ENCODE measurements at regions not wholly inside any gene's neighbourhood (a gene's known extent, or its start where the extent isn't known, plus 50 kb on each side); places are given as distances from the start of the nearest gene placed in this dataset.

DNA sequence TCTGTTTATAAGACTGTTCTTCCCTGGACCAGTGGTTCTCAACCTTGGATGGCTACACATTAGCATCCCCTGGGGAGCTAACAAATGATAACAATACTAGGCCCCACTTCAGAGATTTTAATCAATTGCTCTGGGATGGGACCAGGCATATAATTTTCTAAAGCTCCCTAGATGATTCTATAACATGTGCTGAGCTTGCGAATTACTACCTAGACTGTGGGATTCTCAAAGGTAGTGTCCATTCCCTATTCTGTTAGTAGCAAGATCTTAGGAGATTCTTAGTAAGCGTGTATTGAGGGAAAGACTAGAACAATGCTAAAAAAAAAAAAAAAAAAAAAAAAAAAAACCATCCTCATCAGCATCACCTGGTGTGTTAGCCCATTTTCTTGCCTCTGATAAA is 412.0 kb upstream of the CDH5 start:
- no peaks in the 10 kb centered on the region for H3K27me3 ChIP-seq
- H3K36me3 ChIP-seq, result no peaks in the 10 kb centered on the region
- H3K4me1 ChIP-seq, result no peaks in the 10 kb centered on the region
- 93% methylated on average over 2 of the region's 2 CpGs for WGBS
- intact Hi-C loops (cut with DNase I), result no loop called here
- DNase-seq (ENCODE audit: extremely low spot score), result no peak
- TF ChIP-seq EP300 (IDR thresholded peaks at IDR 0.05), result no peak
- TF ChIP-seq, protein P1, sequence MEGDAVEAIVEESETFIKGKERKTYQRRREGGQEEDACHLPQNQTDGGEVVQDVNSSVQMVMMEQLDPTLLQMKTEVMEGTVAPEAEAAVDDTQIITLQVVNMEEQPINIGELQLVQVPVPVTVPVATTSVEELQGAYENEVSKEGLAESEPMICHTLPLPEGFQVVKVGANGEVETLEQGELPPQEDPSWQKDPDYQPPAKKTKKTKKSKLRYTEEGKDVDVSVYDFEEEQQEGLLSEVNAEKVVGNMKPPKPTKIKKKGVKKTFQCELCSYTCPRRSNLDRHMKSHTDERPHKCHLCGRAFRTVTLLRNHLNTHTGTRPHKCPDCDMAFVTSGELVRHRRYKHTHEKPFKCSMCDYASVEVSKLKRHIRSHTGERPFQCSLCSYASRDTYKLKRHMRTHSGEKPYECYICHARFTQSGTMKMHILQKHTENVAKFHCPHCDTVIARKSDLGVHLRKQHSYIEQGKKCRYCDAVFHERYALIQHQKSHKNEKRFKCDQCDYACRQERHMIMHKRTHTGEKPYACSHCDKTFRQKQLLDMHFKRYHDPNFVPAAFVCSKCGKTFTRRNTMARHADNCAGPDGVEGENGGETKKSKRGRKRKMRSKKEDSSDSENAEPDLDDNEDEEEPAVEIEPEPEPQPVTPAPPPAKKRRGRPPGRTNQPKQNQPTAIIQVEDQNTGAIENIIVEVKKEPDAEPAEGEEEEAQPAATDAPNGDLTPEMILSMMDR (IDR thresholded peaks at IDR 0.05), result no peak
- no peak for TF ChIP-seq POLR2A (IDR thresholded peaks at IDR 0.05; ENCODE audit: low read depth)
- no peak for TF ChIP-seq POLR2AphosphoS5 (IDR thresholded peaks at IDR 0.05)
- H3K9me3 ChIP-seq, result no peaks in the 10 kb centered on the region
- no peak overlapping the region for H3K27ac ChIP-seq (replicated peaks in 1 of 4)
- no peak overlapping the region for H3K4me3 ChIP-seq

DNA sequence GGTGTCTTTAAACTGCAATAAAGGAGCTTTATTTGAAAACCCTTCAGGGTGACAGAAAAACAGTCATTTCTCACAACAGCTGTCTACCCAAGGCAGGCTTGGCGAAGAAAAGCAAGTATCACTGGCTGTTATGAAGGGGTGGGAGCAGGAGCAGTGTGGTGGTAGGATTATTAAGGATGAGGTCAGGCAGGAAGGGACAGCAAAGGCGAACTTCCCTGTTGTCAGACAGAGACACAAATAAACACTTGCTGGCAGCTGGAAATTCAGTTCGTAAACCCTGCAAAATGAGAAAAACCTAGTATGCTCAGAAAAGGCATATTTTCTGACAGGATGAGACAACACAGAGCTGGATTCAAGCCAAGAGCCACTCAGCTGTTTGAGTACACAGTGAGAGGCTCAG is 416.3 kb upstream of the CDH5 start:
- no peaks in the 10 kb centered on the region for H3K4me1 ChIP-seq
- no peak overlapping the region for H3K4me3 ChIP-seq
- H3K27ac ChIP-seq (replicated peaks in 1 of 4), result no peak overlapping the region
- H3K27me3 ChIP-seq, result no peaks in the 10 kb centered on the region
- intact Hi-C loops (cut with DNase I), result no loop called here
- no peaks in the 10 kb centered on the region for H3K9me3 ChIP-seq
- no peak for TF ChIP-seq EP300 (IDR thresholded peaks at IDR 0.05)
- TF ChIP-seq, protein P1 (IDR thresholded peaks at IDR 0.05), result no peak
- TF ChIP-seq POLR2AphosphoS5 (IDR thresholded peaks at IDR 0.05), result no peak
- no peak for TF ChIP-seq POLR2A (IDR thresholded peaks at IDR 0.05; ENCODE audit: low read depth)
- H3K36me3 ChIP-seq, result no peaks in the 10 kb centered on the region
- WGBS, result 87% methylated on average over 3 of the region's 3 CpGs
- no peak for DNase-seq (ENCODE audit: extremely low spot score)

DNA sequence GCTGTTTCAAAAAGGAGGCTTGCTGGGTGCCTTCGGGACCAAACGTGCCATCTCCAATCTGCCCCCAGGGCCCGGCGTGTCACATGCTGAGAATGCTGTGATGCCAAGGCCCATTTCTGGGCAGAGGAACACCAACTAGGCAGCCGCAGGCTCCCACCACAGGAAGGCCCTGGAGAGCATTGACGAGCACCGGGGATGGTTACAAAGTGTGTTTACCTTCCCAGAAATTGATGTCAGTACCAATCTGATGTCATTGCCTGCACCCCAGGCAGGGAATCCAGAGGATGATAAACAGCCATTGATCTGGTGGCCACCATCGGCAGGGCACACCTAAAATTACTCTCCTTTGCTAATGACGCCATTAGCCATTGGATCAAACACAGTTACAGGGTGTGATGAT is 418.1 kb upstream of the CDH5 start:
- Histone ChIP-seq H3K4me1 (no peaks in the 10 kb centered on the region), H3K9me3 (no peaks in the 10 kb centered on the region), H3K4me3 (no peak overlapping the region), H3K27me3 (no peaks in the 10 kb centered on the region), H3K27ac (replicated peaks in 1 of 4) (no peak overlapping the region), H3K36me3 (no peaks in the 10 kb centered on the region)
- DNase-seq (ENCODE audit: extremely low spot score), result no peak
- intact Hi-C loops (cut with DNase I), result no loop called here
- 97% methylated on average over 7 of the region's 9 CpGs for WGBS
- TF ChIP-seq EP300 (IDR thresholded peaks at IDR 0.05), result no peak
- TF ChIP-seq, protein P1 (IDR thresholded peaks at IDR 0.05), result no peak
- no peak for TF ChIP-seq POLR2AphosphoS5 (IDR thresholded peaks at IDR 0.05)
- no peak for TF ChIP-seq POLR2A (IDR thresholded peaks at IDR 0.05; ENCODE audit: low read depth)

DNA sequence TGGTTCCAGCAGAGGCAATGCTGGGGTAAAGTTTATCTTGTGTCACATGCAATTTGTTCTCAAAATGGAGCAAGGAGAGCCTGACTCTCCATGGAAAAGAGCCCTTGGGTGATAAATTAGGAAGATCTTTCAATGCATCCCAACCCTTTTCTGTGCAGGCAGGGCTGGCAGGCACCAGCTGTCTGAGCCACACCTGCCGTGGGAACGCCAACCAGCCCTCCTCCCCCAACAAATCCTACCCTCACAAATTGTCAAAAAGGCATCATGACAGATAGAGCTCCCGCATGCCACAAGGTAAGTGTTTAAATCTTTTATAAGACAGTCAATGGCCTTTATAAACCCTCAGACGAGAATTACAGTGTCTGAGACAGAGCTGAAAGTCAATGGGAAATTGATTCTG is 418.5 kb upstream of the CDH5 start:
- TF ChIP-seq POLR2A (IDR thresholded peaks at IDR 0.05; ENCODE audit: low read depth), result no peak
- no peak for TF ChIP-seq EP300 (IDR thresholded peaks at IDR 0.05)
- Histone ChIP-seq H3K4me1 (no peaks in the 10 kb centered on the region), H3K9me3 (no peaks in the 10 kb centered on the region), H3K4me3 (no peak overlapping the region), H3K27me3 (no peaks in the 10 kb centered on the region), H3K27ac (replicated peaks in 1 of 4) (no peak overlapping the region), H3K36me3 (no peaks in the 10 kb centered on the region)
- DNase-seq (ENCODE audit: extremely low spot score), result no peak
- intact Hi-C loops (cut with DNase I), result no loop called here
- 69% methylated on average over 4 of the region's 4 CpGs for WGBS

DNA sequence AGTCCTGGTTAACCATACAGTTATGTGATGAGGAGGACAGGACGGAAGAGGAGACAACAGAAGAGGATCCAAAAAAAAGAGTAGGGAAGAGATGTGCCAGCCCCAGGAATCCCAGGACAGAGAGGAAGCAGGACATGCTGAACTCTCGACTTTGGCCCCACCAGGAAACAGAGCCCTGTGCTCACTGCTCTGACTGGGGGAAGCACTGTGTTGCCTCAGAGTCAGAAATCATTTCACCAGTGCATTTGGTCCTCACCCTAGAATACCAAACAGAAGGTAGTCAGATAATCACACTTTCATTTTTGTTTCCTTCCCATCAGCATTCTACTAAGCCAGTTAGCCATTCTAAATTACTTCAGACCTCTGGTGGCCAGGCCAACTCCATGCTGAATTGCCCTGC is 421.0 kb upstream of the CDH5 start:
- no peak overlapping the region for H3K27ac ChIP-seq (replicated peaks in 1 of 4)
- TF ChIP-seq, protein P1 (IDR thresholded peaks at IDR 0.05), result no peak
- TF ChIP-seq POLR2AphosphoS5 (IDR thresholded peaks at IDR 0.05) (no peak), EP300 (IDR thresholded peaks at IDR 0.05) (no peak), POLR2A (IDR thresholded peaks at IDR 0.05; ENCODE audit: low read depth) (no peak)
- H3K9me3 ChIP-seq, result no peaks in the 10 kb centered on the region
- WGBS, result 74% methylated on average over 2 of the region's 2 CpGs
- no peak overlapping the region for H3K4me3 ChIP-seq
- intact Hi-C loops (cut with DNase I), result no loop called here
- H3K27me3 ChIP-seq, result no peaks in the 10 kb centered on the region
- DNase-seq (ENCODE audit: extremely low spot score), result no peak
- no peaks in the 10 kb centered on the region for H3K4me1 ChIP-seq
- no peaks in the 10 kb centered on the region for H3K36me3 ChIP-seq
